NB4 (cell line): ENCODE measurements at regions not wholly inside any gene's neighbourhood (a gene's known extent, or its start where the extent isn't known, plus 50 kb on each side); places are given as distances from the start of the nearest gene placed in this dataset.

Experiments
- DNase-seq: peaks from one replicate; pipeline ENCODE4 v3.0.0; 2010; ENCODE audit warnings: low read depth
- H3K4me3 ChIP-seq: one replicate; pipeline ENCODE4 v1.5.1; 2011; ENCODE audit warnings: mild to moderate bottlenecking, low read depth, low read length, moderate library complexity
- CTCF ChIP-seq: IDR thresholded peaks from one replicate; pipeline ENCODE4 v1.5.1; 2012; ENCODE audit warnings: low read depth, low read length
- MAX ChIP-seq: IDR thresholded peaks from 2 replicates; pipeline ENCODE4 v1.6.1; 2011; ENCODE audit warnings: low read depth, low read length
- MYC ChIP-seq: IDR thresholded peaks from 2 replicates; pipeline ENCODE4 v1.6.1; 2011; ENCODE audit warnings: low read depth, low read length
- POLR2A ChIP-seq: IDR thresholded peaks from 2 replicates; pipeline ENCODE4 v1.6.1; 2011; ENCODE audit warnings: mild to moderate bottlenecking; ENCODE audit not compliant: insufficient read length; ENCODE audit errors: extremely low read depth

- no peak for DNase-seq
- no peak overlapping the region for H3K4me3 ChIP-seq
- TF ChIP-seq MYC (no peak), POLR2A (no peak), CTCF (no peak), MAX (no peak)
Observed at GRCh38 chr13:62432906-62433305, 1017.3 kb upstream of the PCDH20 start.

GRCh38 chr13:62432295-62432694 lies 1016.6 kb upstream of the PCDH20 start:
- TF ChIP-seq POLR2A (no peak), CTCF (no peak), MAX (no peak), MYC (no peak)
- no peak overlapping the region for H3K4me3 ChIP-seq
- no peak for DNase-seq

GRCh38 chr13:62431852-62432251 lies 1016.2 kb upstream of the PCDH20 start:
- TF ChIP-seq POLR2A: no peak
- no peak for TF ChIP-seq MYC
- TF ChIP-seq CTCF: no peak
- no peak for TF ChIP-seq MAX

GRCh38 chr13:62418872-62419271 lies 1003.2 kb upstream of the PCDH20 start:
- DNase-seq: no peak
- TF ChIP-seq MAX (no peak), MYC (no peak), CTCF (no peak), POLR2A (no peak)
- H3K4me3 ChIP-seq: no peak overlapping the region

More at GRCh38 chr13:62431852-62432251, 1016.2 kb upstream of the PCDH20 start:
- DNase-seq: no peak
- no peak overlapping the region for H3K4me3 ChIP-seq

- no peak overlapping the region for H3K4me3 ChIP-seq
- DNase-seq: no peak
- TF ChIP-seq MYC (no peak), POLR2A (no peak), MAX (no peak), CTCF (no peak)
Observed at GRCh38 chr13:62418376-62418775, 1002.7 kb upstream of the PCDH20 start.

- DNase-seq: no peak
- H3K4me3 ChIP-seq: no peak overlapping the region
- TF ChIP-seq POLR2A (no peak), MYC (no peak), CTCF (no peak), MAX (no peak)
Observed at GRCh38 chr13:62407871-62408270, 992.2 kb upstream of the PCDH20 start.
